ENCODE measurements at regions not wholly inside any gene's neighbourhood (a gene's known extent, or its start where the extent isn't known, plus 50 kb on each side); places are given as distances from the start of the nearest gene placed in this dataset.

DNA sequence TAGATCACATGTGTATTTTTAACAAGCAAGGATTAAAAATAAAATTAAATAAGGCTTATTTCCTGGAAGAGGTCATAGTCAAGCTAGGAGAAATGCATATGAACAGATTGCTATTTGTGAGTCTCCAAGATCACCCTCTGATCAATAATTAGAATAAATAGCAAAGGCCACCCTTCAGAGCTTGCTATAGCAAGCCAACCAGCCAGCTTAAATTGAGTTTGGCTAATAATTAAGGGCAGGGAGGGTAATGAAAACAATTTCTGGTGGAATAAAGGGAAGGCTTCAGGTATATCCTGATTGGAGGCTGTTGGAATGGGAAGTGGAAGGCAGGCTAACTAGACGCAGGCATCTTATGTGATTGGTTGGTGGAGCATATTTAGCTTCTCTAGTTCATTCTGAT is 403.5 kb downstream of the ARL4A start:
- Histone ChIP-seq H3K4me3 (ENCODE audit: insufficient read depth, low read length, poor library complexity, severe bottlenecking) (no peak overlapping the region), H3K9me2 (replicated peaks; ENCODE audit: insufficient read depth, low read length) (no peaks in the 10 kb centered on the region), H3K79me2 (ENCODE audit: insufficient read depth, low read length) (no peaks in the 10 kb centered on the region), H3K9ac (ENCODE audit: low read length) (no peak overlapping the region), H3K4me2 (ENCODE audit: low read depth, low read length, poor library complexity, severe bottlenecking) (no peak overlapping the region), H3K27me3 (ENCODE audit: low read length) (no peaks in the 10 kb centered on the region), H3K36me3 (ENCODE audit: low read length) (no peaks in the 10 kb centered on the region), H3K9me3 (ENCODE audit: insufficient read depth, low read length) (no peaks in the 10 kb centered on the region), H3K27ac (ENCODE audit: low read depth, low read length) (no peak overlapping the region), H2AFZ (ENCODE audit: low read depth, low read length, severe bottlenecking) (no peak overlapping the region), H4K20me1 (ENCODE audit: low read depth, low read length) (no peaks in the 10 kb centered on the region), H3F3A (ENCODE audit: insufficient read depth) (no peaks in the 10 kb centered on the region)
- TF ChIP-seq, protein P1, sequence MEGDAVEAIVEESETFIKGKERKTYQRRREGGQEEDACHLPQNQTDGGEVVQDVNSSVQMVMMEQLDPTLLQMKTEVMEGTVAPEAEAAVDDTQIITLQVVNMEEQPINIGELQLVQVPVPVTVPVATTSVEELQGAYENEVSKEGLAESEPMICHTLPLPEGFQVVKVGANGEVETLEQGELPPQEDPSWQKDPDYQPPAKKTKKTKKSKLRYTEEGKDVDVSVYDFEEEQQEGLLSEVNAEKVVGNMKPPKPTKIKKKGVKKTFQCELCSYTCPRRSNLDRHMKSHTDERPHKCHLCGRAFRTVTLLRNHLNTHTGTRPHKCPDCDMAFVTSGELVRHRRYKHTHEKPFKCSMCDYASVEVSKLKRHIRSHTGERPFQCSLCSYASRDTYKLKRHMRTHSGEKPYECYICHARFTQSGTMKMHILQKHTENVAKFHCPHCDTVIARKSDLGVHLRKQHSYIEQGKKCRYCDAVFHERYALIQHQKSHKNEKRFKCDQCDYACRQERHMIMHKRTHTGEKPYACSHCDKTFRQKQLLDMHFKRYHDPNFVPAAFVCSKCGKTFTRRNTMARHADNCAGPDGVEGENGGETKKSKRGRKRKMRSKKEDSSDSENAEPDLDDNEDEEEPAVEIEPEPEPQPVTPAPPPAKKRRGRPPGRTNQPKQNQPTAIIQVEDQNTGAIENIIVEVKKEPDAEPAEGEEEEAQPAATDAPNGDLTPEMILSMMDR (IDR thresholded peaks at IDR 0.05; ENCODE audit: insufficient read depth, low read length, poor library complexity, severe bottlenecking): no peak
- TF ChIP-seq EZH2phosphoT487 (conservative IDR thresholded peaks at IDR 0.05; ENCODE audit: low read length): no peak

DNA sequence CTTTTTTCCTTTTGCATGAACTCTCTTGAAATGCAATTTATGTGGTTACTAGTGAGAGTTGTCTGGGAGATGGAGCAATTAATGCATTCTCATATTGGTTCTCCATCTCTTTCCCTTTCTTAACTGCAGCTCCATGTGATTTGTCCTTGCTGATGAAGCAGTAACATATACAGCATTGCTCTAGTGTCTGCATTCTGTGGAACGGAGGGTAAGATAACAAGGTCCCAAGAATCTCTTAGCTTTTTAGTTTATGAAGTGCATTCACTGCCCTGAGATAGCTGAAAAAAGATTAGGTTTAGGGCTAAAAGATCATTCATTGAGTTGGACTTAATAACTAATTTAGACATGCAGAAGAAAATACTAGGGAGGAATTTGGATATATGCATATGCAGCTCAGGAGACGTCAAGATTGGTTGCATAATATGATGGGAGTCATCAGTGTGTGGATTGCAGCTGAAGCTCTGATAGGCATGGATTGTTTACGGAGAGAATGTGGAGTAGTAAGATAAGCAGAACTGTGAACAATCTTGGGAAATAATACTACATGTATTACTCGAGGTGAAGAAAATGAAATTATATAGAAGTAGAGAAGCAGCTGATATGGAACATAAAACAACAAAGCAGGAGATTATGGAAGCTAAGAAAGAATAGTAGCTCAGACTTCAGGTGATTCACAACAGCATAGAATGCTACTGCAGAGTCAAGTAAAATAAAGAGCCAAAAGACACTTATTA is 404.7 kb downstream of the ARL4A start:
- Histone ChIP-seq H3K9me3 (ENCODE audit: insufficient read depth, low read length) (no peaks in the 10 kb centered on the region), H3K27me3 (ENCODE audit: low read length) (no peaks in the 10 kb centered on the region), H3K27ac (ENCODE audit: low read depth, low read length) (no peak overlapping the region), H3K4me2 (ENCODE audit: low read depth, low read length, poor library complexity, severe bottlenecking) (no peak overlapping the region), H3K9me2 (replicated peaks; ENCODE audit: insufficient read depth, low read length) (no peaks in the 10 kb centered on the region), H4K20me1 (ENCODE audit: low read depth, low read length) (no peaks in the 10 kb centered on the region), H2AFZ (ENCODE audit: low read depth, low read length, severe bottlenecking) (no peak overlapping the region), H3K9ac (ENCODE audit: low read length) (no peak overlapping the region), H3F3A (ENCODE audit: insufficient read depth) (no peaks in the 10 kb centered on the region), H3K36me3 (ENCODE audit: low read length) (no peaks in the 10 kb centered on the region), H3K4me3 (ENCODE audit: insufficient read depth, low read length, poor library complexity, severe bottlenecking) (no peak overlapping the region), H3K79me2 (ENCODE audit: insufficient read depth, low read length) (no peaks in the 10 kb centered on the region)
- TF ChIP-seq, protein P1 (IDR thresholded peaks at IDR 0.05; ENCODE audit: insufficient read depth, low read length, poor library complexity, severe bottlenecking): no peak
- no peak for TF ChIP-seq EZH2phosphoT487 (conservative IDR thresholded peaks at IDR 0.05; ENCODE audit: low read length)

DNA sequence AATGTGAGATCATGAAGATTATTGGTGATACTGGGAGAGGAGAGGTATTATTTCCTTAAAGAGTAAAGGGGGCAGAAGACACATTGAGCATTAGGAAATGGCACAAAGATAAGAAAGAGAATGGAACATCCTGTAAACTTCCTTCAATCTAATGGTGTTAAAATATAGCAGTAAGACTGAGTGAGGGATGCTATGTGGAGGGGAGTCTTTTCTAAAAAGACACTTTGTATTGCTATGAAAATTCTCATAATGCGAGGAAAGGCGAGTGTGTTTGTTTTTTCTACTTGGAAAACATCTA is 405.2 kb downstream of the ARL4A start:
- Histone ChIP-seq H3K9ac (ENCODE audit: low read length) (no peak overlapping the region), H4K20me1 (ENCODE audit: low read depth, low read length) (no peaks in the 10 kb centered on the region), H3K79me2 (ENCODE audit: insufficient read depth, low read length) (no peaks in the 10 kb centered on the region), H3K9me3 (ENCODE audit: insufficient read depth, low read length) (no peaks in the 10 kb centered on the region), H3K27ac (ENCODE audit: low read depth, low read length) (no peak overlapping the region), H3K4me3 (ENCODE audit: insufficient read depth, low read length, poor library complexity, severe bottlenecking) (no peak overlapping the region), H3K4me2 (ENCODE audit: low read depth, low read length, poor library complexity, severe bottlenecking) (no peak overlapping the region), H3K9me2 (replicated peaks; ENCODE audit: insufficient read depth, low read length) (no peaks in the 10 kb centered on the region), H3K36me3 (ENCODE audit: low read length) (no peaks in the 10 kb centered on the region), H3F3A (ENCODE audit: insufficient read depth) (no peaks in the 10 kb centered on the region), H2AFZ (ENCODE audit: low read depth, low read length, severe bottlenecking) (no peak overlapping the region), H3K27me3 (ENCODE audit: low read length) (no peaks in the 10 kb centered on the region)
- TF ChIP-seq, protein P1 (IDR thresholded peaks at IDR 0.05; ENCODE audit: insufficient read depth, low read length, poor library complexity, severe bottlenecking): no peak
- TF ChIP-seq EZH2phosphoT487 (conservative IDR thresholded peaks at IDR 0.05; ENCODE audit: low read length): no peak

Measured in SU-DHL-6 (cell line).